GM19043 (cell line): ENCODE measurements at regions not wholly inside any gene's neighbourhood (a gene's known extent, or its start where the extent isn't known, plus 50 kb on each side); places are given as distances from the start of the nearest gene placed in this dataset.
"Not testable (repeated sequence)": the region's sequence is repeated elsewhere in the genome, so short reads cannot be mapped to it uniquely, and the experiment has no call there.

ENCODE experiments used
- ATAC-seq: cut with Tn5 transposase; IDR thresholded peaks from one replicate; pipeline ENCODE4 v1.9.1; 2021; ENCODE audit warnings: low read depth; ENCODE audit not compliant: unreplicated experiment

- ATAC-seq: no peak
Measured at GRCh38 chr17:71168053-71168741, 952.6 kb upstream of the SOX9 start.

DNA sequence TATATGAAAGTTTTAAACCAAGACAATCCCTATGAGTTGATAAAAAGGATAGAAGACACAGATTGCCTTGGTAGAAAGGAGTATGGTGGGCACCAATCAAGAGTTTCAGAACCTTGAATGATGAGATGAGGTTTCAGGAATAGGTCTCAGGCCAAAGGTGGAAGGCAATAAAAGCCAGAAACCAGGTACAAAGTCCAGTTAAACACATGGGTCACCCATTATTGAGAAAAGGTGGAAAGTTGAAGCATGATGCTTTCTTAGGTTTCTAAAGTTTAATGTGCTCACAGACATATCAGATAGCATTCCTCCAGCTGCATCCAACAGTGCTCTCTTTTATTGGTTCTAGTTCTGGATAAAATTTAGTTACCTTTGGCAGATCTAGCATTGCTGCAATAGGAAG lies 950.8 kb upstream of the SOX9 start:
- no peak for ATAC-seq

- no peak for ATAC-seq
Measured at GRCh38 chr17:71171270-71171669, 949.5 kb upstream of the SOX9 start.

GRCh38 chr17:71173991-71174390 lies 946.8 kb upstream of the SOX9 start:
- ATAC-seq: no peak

DNA sequence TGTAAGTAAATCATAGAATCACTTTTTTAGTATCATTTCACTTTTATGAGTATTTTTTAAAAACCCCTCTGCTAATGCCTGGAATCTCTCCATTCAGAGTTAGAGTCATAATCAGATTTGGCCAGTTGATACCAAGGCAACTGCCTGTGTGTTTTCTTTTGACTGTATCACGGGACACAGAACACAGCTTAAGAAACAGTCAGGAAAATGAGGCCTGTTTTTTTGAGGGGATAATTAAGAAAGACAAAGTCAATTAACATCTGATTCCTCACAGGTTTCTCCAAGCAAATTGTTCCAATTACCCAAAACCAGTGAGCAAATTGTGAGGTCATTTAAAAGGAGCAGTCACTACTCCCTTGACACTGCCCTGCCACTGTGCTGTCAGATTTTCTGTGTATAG lies 944.5 kb upstream of the SOX9 start:
- ATAC-seq: no peak

- ATAC-seq: no peak
Measured at GRCh38 chr17:71176928-71177443, 943.8 kb upstream of the SOX9 start.

DNA sequence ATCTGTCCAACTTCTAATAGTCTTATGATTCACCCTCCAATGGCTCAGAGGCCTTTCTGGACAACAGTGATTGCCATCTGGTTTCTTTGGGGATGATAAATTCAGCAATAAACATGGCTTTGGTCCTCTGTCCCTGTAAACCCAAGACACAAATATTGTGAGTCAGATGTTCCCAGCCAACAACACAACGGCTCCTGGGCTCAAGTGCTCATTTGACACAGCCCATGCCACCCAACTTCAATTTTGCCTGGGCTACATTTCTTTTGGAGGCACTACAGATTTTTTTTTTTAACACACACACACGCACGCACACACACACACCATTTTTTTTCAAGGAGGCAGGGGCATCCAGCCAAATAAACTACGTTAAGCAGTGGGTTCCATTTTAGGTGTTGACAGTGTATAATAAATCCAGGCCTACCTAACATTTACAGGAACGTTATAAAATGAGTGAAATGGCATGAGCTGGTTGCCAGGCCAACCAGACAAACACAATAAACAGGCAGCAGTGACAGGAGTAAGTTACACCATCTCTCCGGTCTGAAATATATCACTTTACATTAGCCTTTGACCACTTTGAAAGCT lies 939.9 kb upstream of the SOX9 start:
- ATAC-seq: no peak

DNA sequence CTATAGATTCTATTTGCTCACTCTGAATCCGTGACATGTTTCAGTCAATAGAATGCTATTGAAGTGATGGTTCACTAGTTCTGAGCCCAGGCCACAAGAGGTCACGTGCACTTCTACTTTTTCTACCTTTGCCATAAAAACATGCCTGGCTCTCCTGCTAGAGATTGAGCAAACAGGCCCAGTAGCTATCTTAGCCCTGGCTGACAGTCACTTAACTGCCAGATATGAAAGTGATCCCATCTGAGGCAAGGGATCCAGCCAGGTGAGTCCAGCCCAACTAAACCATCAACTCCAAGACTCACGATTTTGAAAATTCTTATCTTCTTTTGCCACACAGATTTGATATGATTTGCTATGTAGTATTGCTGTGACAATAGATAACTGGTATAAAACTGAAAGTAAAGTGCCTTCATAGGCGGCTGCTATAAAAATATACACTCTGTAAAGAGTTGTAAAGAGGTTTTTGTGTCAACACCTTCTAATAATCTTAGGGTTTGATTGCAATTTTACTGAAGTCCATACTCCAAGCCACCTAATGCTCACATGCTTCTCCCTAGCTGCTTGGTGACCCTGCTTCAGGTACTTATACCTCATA lies 937.7 kb upstream of the SOX9 start:
- ATAC-seq: no peak

GRCh38 chr17:71184716-71185115 lies 936.1 kb upstream of the SOX9 start:
- ATAC-seq: no peak

GRCh38 chr17:71187145-71187878 lies 933.5 kb upstream of the SOX9 start:
- no peak for ATAC-seq

DNA sequence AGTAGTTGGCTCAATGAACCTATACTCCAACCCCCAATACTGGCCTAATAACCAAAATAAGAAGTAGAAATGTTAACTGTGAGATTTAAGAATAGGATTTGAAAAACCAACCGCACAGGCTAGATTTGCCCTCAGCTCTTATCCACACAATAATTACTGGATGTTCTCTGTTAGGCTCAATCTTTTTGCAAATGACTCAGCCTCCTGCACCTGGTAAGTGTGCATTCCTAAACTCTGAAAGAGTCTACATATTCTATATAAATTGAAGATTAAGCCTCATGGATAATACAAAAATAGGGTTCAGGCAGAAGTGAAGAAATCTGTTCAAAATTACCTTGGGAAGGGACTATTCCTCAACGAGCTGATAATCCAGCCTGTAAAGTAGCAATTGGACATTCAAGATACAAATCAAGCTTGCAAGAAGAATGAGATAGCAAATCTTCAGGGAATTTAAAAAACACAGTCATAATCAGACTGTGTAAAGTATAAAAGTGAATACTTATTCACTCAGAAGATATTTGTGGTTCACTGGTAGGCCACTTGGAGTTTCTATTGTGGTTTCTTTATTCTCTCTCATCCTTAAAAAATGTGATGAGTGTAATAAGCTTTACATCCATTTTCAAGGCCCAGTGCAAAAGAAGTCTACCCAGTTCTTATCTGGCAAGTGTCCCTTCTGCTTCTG lies 931.9 kb upstream of the SOX9 start:
- no peak for ATAC-seq

DNA sequence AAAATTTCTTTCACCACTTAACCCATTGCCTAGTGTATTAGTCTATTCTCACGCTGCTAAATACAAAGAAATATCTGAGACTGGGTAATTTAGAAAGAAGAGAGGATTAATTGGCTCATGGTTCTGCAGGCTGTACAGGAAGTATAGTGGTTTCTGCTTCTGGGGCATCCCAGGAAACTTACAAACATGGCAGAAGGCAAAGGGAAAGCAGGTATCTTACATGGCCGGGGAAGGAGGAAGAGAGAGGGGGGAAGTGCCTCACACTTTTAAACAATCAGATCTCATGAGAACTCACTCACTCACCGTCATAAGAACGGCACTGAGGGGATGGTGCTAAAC lies 931.4 kb upstream of the SOX9 start:
- no peak for ATAC-seq

- ATAC-seq: no peak
Measured at GRCh38 chr17:71192039-71192555, 928.7 kb upstream of the SOX9 start.

GRCh38 chr17:71192848-71193247 lies 928.0 kb upstream of the SOX9 start:
- ATAC-seq: no peak

- no peak for ATAC-seq
Measured at GRCh38 chr17:71200597-71200996, 920.2 kb upstream of the SOX9 start.

GRCh38 chr17:71201639-71202038 lies 919.2 kb upstream of the SOX9 start:
- no peak for ATAC-seq

- no peak for ATAC-seq
Measured at GRCh38 chr17:71202449-71202848, 918.4 kb upstream of the SOX9 start.

DNA sequence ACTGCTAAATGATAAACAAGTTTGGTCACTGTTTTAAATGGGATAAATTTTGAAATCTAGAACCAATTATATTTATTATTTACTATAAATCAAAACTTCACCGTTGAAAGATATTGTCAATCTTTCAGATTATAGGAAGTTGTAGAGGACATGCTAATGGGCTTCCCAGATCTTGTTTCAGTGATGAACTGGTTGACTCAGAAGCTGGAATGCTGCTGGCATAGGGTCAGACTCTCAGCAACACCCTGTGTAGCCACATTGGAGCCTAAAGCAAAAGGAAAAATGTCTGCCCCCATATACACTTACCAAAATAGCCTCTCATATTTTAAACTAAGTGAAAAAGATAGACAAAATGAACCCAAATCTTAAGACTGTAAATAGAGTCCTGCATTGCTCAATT lies 916.9 kb upstream of the SOX9 start:
- ATAC-seq: no peak

- ATAC-seq: not testable (repeated sequence)
Measured at GRCh38 chr17:71205951-71206350, 914.9 kb upstream of the SOX9 start.

DNA sequence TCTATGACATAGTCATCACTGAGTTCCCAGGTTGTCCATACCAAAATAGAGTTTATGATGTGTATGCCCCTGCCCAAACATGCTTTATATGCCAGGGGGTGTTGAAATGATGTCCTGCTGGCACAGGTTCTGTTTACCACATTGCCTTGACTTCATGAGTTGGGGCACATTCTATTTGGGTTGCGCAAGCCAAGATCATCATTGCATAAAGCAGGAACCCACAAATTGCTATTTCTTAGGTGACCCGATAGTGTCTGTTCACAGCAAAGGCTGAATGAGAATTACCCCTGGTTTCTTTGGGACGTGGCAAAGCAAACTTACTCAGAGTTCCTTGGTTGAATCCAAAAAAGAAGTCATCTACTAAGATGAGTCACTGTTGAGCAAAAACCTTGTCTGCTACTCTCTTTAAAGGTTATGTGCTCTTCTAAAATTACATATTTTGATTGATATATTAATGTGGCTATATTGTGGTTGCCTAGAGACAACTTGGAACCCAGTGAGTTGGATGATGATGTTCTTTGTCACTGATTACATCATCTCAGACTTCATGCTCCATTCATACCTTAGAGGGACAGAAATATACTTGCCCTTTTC lies 912.6 kb upstream of the SOX9 start:
- no peak for ATAC-seq
